HepG2 (cell line): ENCODE measurements at regions not wholly inside any gene's neighbourhood (a gene's known extent, or its start where the extent isn't known, plus 50 kb on each side); places are given as distances from the start of the nearest gene placed in this dataset.

Source experiments
- ATAC-seq: fragments of 200-7000 bp; cut with Tn5 transposase; 3 replicates; pipeline ENCODE4 v1.9.1; 2020; ENCODE audit warnings: mild to moderate bottlenecking, moderate library complexity
- BruUV-seq: library from RNA; stranded (reverse); fragments of 400-500 nt; replicated peaks from 2 replicates; lab custom pipeline; 2021; lab: Mats Ljungman, UMichigan
- CTCF ChIA-PET: fragments of 300-600 bp; formaldehyde crosslinking; extraction: SDS; loops from one replicate; lab custom pipeline; 2021; ENCODE audit warnings: low total read pairs, inconsistent platforms, low intra/inter-chr PET ratio; lab: Yijun Ruan, JAX
- POLR2A ChIA-PET: fragments of 350-600 bp; sonication (Branson Sonifier 250); formaldehyde crosslinking; loops from one replicate; lab custom pipeline; 2020; ENCODE audit warnings: antibody characterized with exemption, inconsistent platforms; lab: Yijun Ruan, JAX
- DNase-seq: peaks from one replicate; pipeline ENCODE4 v3.0.0-alpha.2; 2015; ENCODE audit warnings: low spot score
- FAIRE-seq: peaks from 3 replicates; lab custom pipeline; 2011; peaks lifted over from hg19 to GRCh38; lab: Jason Lieb, UNC
- H2AFZ ChIP-seq: one replicate; pipeline ENCODE4 v1.6.1; 2011; ENCODE audit warnings: low read length, inconsistent platforms
- H3K27ac ChIP-seq: fragments of 300-600 bp; 3 replicates; pipeline ENCODE4 v1.8.0; 2011; ENCODE audit warnings: mixed run types, mild to moderate bottlenecking, mixed read lengths, low read length, inconsistent platforms; ENCODE audit not compliant: insufficient read depth; ENCODE audit errors: extremely low read length
- H3K27me3 ChIP-seq, 2 experiments: fragments of 200-600 bp in 1 of 2; 2 replicates in 1 of 2; 3 replicates in 1 of 2; pipeline versions ENCODE4 v1.6.0 to v1.8.0; 2011; ENCODE audit warnings: low read length in 2 of 2, mild to moderate bottlenecking in 2 of 2, moderate library complexity in 2 of 2, inconsistent platforms in 1 of 2; ENCODE audit not compliant: insufficient read depth in 2 of 2, control insufficient read depth in 1 of 2
- H3K36me3 ChIP-seq, 2 experiments: fragments of 200-600 bp in 1 of 2; replicated peaks in 1 of 2; 2 replicates in 1 of 2; 3 replicates in 1 of 2; pipeline versions ENCODE4 v1.5.1 to v1.8.0; 2011; ENCODE audit warnings: low read length in 2 of 2, inconsistent platforms in 1 of 2; ENCODE audit not compliant: insufficient read depth in 2 of 2, control insufficient read depth in 1 of 2
- H3K4me1 ChIP-seq: 2 replicates; pipeline ENCODE4 v1.5.1; 2012; ENCODE audit warnings: low read length, inconsistent platforms; ENCODE audit not compliant: insufficient read depth
- H3K4me2 ChIP-seq: 2 replicates; pipeline ENCODE4 v1.6.0; 2011; ENCODE audit warnings: low read depth, low read length, inconsistent platforms
- H3K4me3 ChIP-seq, 3 experiments: fragments of 200-600 bp in 1 of 3; sonication (generic), shearing (Covaris generic) in 1 of 3; replicated peaks in 1 of 3; 2 replicates each; pipeline ENCODE4 v1.5.1; 2011 to 2016; ENCODE audit warnings: low read length in 3 of 3, inconsistent platforms in 2 of 3, low read depth in 2 of 3, mild to moderate bottlenecking in 2 of 3, control low read depth in 1 of 3, mixed read lengths in 1 of 3; ENCODE audit not compliant: insufficient read depth in 1 of 3
- H3K79me2 ChIP-seq: one replicate; pipeline ENCODE4 v1.6.1; 2011; ENCODE audit warnings: low read length, inconsistent platforms; ENCODE audit not compliant: insufficient read depth
- H3K9ac ChIP-seq: 2 replicates; pipeline ENCODE4 v1.6.0; 2011; ENCODE audit warnings: mild to moderate bottlenecking, low read depth, low read length, inconsistent platforms; ENCODE audit not compliant: insufficient read depth
- H3K9me3 ChIP-seq: 2 replicates; pipeline ENCODE4 v1.5.1; 2012; ENCODE audit warnings: mild to moderate bottlenecking, low read length
- H4K20me1 ChIP-seq: 2 replicates; pipeline ENCODE4 v1.6.0; 2011; ENCODE audit warnings: inconsistent platforms, mild to moderate bottlenecking, low read length, moderate library complexity; ENCODE audit not compliant: insufficient read depth
- CCAR2 ChIP-seq: fragments of 200-400 bp; formaldehyde crosslinking; optimal IDR thresholded peaks from 2 replicates; pipeline ENCODE3; 2018; ENCODE audit warnings: low read depth, mild to moderate bottlenecking, low read length, moderate library complexity
- PHF8 ChIP-seq: sonication (generic); formaldehyde crosslinking; IDR thresholded peaks from 2 replicates; pipeline ENCODE4 v1.5.0; 2020; ENCODE audit warnings: missing genetic modification reagents
- ZFP36L2 ChIP-seq: sonication (generic); formaldehyde crosslinking; IDR thresholded peaks from 2 replicates; pipeline ENCODE4 v1.4.0; 2020; ENCODE audit warnings: missing genetic modification reagents
- ZFY ChIP-seq: sonication (generic); formaldehyde crosslinking; IDR thresholded peaks from 2 replicates; pipeline ENCODE4 v1.4.0; 2020; ENCODE audit warnings: missing genetic modification reagents
- ZNF709 ChIP-seq: sonication (generic); formaldehyde crosslinking; IDR thresholded peaks from 2 replicates; pipeline ENCODE4 v1.5.0; 2020; ENCODE audit warnings: mild to moderate bottlenecking, missing genetic modification reagents
- WGBS: methylation state at CpG from one replicate; pipeline ENCODE4 v1.1.6; 2017; ENCODE audit warnings: low lambda C conversion rate; 5-methylcytosine and 5-hydroxymethylcytosine counted together
- in situ Hi-C: cut with HindIII; loops from 2 replicates; pipeline ENCODE4 v1.10.0; 2017; ENCODE audit warnings: low pct_unique_long_range_greater_than_20kb; ENCODE audit not compliant: extremely low pct_ligation_motif_present
- intact Hi-C: fragments of 100-400 bp; cut with micrococcal nuclease; formaldehyde crosslinking; loops from one replicate; pipeline ENCODE4 v1.10.0; 2022; ENCODE audit not compliant: unreplicated experiment
- TF ChIP-seq, protein P1 (sequence below): sonication (generic); formaldehyde crosslinking; IDR thresholded peaks from 2 replicates; pipeline ENCODE4 v1.4.0; 2020; ENCODE audit warnings: missing genetic modification reagents
- TF ChIP-seq, protein P2 (sequence below): sonication (generic); formaldehyde crosslinking; IDR thresholded peaks from 2 replicates; pipeline ENCODE4 v1.8.1; 2022; ENCODE audit warnings: low read depth, mild to moderate bottlenecking, missing genetic modification reagents
- TF ChIP-seq, protein P3 (sequence below): sonication (generic); formaldehyde crosslinking; IDR thresholded peaks from 2 replicates; pipeline ENCODE4 v1.4.0; 2020; ENCODE audit warnings: missing genetic modification reagents, borderline replicate concordance

DNA sequence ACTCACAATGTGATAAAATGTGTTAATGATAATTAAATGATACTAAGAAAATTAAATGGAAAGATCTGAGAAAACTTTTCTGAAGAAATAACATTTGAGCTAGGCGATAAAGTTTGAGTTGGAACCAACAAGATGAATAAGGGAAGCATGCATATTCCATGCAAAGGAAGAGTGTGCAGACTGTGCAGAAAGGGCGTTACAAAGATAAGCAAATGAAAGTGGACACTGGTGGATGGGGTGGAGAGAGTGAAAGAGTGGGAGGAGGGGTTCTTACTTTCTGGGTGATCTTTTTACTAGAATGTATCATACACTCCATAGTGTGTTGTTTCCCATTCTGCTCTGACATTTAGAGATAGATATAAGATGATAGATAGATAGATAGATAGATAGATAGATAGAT lies 138.7 kb downstream of the HTR1A start:
- in situ Hi-C loops (no loop called here), intact Hi-C loops (no loop called here)
- H2AFZ ChIP-seq, result no peak overlapping the region
- H3K79me2 ChIP-seq, result no peaks in the 10 kb centered on the region
- H4K20me1 ChIP-seq, result no peaks in the 10 kb centered on the region
- H3K9me3 ChIP-seq, result peaks cover 63% of the 10 kb centered on the region
- CTCF ChIA-PET, result no interaction called here
- FAIRE-seq, result no peak
- H3K4me3 ChIP-seq, result no peak overlapping the region
- TF ChIP-seq PHF8 (CRISPR knock-in tag) (no peak), ZNF709 (no peak), ZFP36L2 (CRISPR knock-in tag) (no peak), ZFY (CRISPR knock-in tag) (no peak), CCAR2 (no peak)
- TF ChIP-seq, protein P1, sequence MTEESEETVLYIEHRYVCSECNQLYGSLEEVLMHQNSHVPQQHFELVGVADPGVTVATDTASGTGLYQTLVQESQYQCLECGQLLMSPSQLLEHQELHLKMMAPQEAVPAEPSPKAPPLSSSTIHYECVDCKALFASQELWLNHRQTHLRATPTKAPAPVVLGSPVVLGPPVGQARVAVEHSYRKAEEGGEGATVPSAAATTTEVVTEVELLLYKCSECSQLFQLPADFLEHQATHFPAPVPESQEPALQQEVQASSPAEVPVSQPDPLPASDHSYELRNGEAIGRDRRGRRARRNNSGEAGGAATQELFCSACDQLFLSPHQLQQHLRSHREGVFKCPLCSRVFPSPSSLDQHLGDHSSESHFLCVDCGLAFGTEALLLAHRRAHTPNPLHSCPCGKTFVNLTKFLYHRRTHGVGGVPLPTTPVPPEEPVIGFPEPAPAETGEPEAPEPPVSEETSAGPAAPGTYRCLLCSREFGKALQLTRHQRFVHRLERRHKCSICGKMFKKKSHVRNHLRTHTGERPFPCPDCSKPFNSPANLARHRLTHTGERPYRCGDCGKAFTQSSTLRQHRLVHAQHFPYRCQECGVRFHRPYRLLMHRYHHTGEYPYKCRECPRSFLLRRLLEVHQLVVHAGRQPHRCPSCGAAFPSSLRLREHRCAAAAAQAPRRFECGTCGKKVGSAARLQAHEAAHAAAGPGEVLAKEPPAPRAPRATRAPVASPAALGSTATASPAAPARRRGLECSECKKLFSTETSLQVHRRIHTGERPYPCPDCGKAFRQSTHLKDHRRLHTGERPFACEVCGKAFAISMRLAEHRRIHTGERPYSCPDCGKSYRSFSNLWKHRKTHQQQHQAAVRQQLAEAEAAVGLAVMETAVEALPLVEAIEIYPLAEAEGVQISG (CRISPR knock-in tag), result no peak
- TF ChIP-seq, protein P2, sequence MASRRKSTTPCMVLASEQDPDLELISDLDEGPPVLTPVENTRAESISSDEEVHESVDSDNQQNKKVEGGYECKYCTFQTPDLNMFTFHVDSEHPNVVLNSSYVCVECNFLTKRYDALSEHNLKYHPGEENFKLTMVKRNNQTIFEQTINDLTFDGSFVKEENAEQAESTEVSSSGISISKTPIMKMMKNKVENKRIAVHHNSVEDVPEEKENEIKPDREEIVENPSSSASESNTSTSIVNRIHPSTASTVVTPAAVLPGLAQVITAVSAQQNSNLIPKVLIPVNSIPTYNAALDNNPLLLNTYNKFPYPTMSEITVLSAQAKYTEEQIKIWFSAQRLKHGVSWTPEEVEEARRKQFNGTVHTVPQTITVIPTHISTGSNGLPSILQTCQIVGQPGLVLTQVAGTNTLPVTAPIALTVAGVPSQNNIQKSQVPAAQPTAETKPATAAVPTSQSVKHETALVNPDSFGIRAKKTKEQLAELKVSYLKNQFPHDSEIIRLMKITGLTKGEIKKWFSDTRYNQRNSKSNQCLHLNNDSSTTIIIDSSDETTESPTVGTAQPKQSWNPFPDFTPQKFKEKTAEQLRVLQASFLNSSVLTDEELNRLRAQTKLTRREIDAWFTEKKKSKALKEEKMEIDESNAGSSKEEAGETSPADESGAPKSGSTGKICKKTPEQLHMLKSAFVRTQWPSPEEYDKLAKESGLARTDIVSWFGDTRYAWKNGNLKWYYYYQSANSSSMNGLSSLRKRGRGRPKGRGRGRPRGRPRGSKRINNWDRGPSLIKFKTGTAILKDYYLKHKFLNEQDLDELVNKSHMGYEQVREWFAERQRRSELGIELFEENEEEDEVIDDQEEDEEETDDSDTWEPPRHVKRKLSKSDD (CRISPR knock-in tag), result no peak
- TF ChIP-seq, protein P3, sequence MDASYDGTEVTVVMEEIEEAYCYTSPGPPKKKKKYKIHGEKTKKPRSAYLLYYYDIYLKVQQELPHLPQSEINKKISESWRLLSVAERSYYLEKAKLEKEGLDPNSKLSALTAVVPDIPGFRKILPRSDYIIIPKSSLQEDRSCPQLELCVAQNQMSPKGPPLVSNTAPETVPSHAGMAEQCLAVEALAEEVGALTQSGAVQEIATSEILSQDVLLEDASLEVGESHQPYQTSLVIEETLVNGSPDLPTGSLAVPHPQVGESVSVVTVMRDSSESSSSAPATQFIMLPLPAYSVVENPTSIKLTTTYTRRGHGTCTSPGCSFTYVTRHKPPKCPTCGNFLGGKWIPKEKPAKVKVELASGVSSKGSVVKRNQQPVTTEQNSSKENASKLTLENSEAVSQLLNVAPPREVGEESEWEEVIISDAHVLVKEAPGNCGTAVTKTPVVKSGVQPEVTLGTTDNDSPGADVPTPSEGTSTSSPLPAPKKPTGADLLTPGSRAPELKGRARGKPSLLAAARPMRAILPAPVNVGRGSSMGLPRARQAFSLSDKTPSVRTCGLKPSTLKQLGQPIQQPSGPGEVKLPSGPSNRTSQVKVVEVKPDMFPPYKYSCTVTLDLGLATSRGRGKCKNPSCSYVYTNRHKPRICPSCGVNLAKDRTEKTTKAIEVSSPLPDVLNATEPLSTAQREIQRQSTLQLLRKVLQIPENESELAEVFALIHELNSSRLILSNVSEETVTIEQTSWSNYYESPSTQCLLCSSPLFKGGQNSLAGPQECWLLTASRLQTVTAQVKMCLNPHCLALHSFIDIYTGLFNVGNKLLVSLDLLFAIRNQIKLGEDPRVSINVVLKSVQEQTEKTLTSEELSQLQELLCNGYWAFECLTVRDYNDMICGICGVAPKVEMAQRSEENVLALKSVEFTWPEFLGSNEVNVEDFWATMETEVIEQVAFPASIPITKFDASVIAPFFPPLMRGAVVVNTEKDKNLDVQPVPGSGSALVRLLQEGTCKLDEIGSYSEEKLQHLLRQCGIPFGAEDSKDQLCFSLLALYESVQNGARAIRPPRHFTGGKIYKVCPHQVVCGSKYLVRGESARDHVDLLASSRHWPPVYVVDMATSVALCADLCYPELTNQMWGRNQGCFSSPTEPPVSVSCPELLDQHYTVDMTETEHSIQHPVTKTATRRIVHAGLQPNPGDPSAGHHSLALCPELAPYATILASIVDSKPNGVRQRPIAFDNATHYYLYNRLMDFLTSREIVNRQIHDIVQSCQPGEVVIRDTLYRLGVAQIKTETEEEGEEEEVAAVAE, result no peak
- no peak overlapping the region for H3K27ac ChIP-seq
- no peak for DNase-seq
- H3K4me2 ChIP-seq, result no peak overlapping the region
- H3K36me3 ChIP-seq, result no peaks in the 10 kb centered on the region
- no peak overlapping the region for H3K9ac ChIP-seq
- POLR2A ChIA-PET, result no interaction called here
- no peaks in the 10 kb centered on the region for H3K27me3 ChIP-seq
- WGBS, result 1% methylated on average over 2 of the region's 2 CpGs
- ATAC-seq, result no peak
- H3K4me1 ChIP-seq, result no peaks in the 10 kb centered on the region
- no TSS peak for BruUV-seq
